ENCODE measurements at regions not wholly inside any gene's neighbourhood (a gene's known extent, or its start where the extent isn't known, plus 50 kb on each side); places are given as distances from the start of the nearest gene placed in this dataset.

- DNase-seq (ENCODE audit: low read depth, low spot score) = no peak
Measured at GRCh38 chr16:85308611-85309540, 196.6 kb upstream of the CIBAR2 start.

DNA sequence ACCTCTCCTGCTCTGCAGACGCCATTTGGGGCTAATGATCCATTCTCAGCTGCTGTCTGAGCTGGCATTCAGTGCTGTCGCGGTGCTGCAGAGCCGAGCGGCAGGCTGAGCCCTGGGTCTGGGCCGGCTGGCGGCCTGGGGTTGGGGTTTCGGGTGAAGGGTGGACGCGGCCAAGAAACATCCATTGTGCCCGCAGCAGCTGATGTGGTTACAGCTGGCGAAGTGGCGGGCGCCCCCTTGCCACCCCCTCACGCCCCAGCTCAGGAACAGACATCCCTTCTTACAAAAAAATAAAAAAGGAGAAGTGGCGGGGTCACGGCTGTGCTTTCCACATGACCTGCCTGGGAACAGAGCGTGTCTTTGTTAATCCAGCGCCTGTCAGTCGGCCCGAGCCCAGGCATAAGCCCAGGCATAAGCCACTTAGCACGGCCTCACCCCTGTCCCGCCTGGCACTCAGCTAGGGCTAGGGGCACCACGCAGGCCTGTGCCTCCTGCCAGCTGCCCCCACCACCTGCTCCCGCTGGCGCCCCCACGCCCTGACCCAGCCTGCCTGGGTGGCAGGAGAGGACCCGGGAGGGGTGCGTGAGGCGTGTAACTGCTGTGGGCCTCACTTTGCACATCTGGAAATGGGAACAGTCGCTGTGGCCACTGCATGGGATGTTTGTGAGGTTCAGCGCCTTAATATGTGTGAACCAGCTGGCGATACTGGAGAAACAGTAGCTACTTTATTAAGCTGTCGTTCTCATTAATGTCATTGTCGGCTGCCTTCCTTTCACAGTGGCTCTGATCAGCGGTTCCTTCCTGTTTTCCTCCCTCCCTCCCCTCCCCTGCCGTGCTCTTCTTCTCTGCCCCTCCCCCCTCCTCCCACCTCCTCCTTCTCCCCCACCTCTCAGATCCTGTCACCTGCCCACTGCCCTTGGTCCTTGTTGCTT, 197.7 kb upstream of the CIBAR2 start:
- no peak for DNase-seq (ENCODE audit: low read depth, low spot score)

GRCh38 chr16:85310868-85311585, 198.8 kb upstream of the CIBAR2 start:
- no peak for DNase-seq (ENCODE audit: low read depth, low spot score)

DNA sequence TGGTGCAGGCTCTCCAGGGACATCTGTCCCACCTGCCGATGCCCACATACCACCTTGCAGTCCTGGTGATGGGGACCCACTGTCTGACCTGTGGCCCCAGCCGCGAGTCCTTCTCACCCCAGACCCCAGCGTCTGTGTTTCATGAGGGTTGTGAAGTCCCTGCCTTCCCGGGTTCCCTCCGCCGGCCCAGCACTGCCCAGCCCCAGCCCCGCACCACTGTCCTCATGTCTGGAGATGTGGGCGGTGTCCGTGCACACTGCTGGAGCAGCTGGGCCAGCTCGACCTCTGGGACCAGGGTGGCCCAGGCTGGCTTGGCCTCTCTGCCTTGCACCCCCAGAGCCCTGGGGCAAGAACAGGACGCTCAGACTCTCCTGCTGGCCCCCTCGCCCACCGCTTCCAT, 199.5 kb upstream of the CIBAR2 start:
- DNase-seq (ENCODE audit: low read depth, low spot score) = no peak

DNA sequence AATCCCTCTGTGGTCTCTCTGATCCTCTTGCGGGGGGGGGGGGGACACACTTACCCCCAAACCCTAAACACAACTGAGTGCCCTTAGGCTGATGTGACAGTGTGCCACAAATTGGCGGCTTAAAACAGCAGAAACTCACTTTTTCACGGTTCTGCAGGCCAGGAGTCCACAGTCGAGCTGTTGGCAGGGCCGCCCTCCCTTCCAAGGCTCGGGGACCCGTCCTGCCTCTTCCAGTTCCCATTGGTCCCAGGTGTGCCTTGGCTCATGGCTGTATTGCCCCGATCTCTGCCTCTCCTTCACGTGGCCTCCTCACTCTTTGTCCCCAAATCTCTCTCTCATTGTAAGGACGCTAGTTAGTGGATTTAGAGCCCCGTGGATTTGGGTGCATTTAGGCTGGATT, 199.9 kb upstream of the CIBAR2 start:
- no peak for DNase-seq (ENCODE audit: low read depth, low spot score)

GRCh38 chr16:85312642-85313525, 200.6 kb upstream of the CIBAR2 start:
- DNase-seq (ENCODE audit: low read depth, low spot score) = no peak

DNA sequence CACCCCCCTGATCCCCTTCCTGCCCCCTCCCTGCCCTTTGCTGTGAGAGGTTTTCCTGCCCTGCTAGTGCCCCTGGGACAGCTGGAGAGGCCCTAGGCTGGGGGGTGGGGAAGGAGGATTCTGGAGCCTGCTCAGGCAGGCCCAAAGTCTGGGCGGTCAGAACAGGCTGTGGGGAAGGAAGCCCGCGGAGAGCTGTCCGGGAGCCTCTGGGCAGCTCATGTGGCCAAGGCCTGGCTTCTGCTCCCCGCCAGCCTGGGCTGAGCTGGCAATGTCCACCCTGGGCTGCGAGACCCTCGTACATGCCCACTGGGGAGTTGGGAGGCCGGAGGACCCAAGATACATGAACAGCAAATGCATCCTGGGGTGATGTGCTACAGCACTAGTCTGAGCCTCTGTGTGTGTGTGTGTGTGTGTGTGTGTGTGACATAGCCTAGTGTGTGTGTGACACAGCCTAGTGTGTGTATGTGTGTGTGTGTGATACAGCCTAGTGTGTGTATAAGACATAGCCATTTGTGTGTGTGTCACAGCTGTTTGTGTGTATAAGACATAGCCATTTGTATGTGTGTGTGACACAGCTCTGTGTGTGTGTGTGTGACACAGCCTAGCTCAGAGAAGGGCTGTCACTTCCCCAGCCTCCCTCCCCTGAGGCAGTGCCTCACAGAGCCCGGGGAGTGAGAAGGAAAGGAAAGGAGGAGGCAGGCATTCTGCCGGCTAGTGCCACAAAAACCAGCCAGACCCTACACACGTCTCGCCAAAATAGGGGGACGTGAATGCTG, 201.4 kb upstream of the CIBAR2 start:
- no peak for DNase-seq (ENCODE audit: low read depth, low spot score)

DNA sequence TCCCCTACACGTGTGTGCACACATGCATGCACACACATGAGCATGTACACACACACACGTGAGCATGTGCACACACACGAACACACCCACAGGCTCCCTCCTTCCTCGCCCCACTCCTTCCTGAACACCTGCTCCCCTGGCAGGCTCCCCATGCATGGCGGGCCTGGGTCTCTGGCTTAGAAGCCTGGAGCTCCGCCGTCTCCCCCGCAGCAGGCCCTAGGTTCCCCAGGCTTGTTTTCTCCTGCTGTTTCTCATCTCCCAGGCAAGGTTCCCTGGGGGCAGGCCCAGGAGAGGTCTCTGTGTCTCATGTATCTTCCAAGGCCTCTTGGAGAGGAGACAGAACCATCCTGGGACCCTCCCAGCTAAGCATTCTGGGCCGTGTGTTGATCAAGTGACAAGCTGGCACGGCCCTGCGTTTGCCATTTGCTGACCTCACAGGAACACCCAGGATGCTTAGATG, 202.3 kb upstream of the CIBAR2 start:
- DNase-seq (ENCODE audit: low read depth, low spot score) = no peak

GRCh38 chr16:85315866-85316265, 203.6 kb upstream of the CIBAR2 start:
- no peak for DNase-seq (ENCODE audit: low read depth, low spot score)

DNA sequence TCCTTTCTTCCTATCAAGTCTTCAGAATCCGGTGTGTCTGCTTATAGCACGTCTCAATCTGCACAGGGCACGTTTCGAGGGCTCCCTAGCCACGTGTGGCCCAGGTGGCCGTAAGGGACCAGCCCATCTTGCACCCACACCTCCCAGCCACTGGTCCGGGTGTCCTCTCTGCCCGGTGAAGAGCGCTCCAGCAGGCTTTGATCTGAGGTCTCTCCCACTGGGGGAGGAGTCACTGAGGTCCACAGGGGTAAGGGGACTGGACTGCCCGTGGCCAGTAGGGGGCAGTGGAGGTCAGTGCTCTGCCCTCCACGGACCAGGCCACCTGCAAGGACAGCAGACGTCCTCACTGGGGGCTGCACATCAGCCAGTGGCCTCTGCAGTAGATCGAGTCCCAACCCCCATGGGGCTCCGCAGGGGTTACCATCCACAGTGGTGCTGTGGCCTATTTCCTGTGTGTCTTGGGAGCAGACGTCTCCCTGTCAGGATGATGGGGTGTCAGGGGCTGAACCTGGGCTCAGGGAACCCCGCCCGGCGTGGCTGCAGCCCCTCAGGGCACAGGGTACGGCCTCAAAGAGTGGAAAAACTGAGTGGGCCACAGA, 204.1 kb upstream of the CIBAR2 start:
- peak; percentile 91 for DNase-seq (ENCODE audit: low read depth, low spot score)

DNA sequence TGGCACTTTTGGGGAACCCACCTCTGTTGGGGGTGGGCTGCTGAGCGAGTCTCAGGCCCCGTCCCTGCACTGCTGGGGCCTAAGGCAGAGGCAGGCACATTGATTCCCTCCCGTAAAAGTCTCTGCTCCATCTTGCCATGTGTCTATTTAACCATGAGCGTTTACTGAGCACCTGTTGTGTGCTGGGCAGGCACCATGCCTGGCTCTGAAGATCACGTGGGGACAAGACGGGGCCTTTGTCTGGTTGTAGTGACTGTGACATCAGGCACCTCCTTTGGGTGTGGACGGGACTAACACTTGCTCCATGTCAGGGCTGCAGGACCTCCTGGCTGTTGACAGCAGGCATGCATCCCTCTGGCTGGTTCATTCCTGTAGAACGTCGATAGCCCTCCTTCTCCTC, 204.7 kb upstream of the CIBAR2 start:
- no peak for DNase-seq (ENCODE audit: low read depth, low spot score)

DNA sequence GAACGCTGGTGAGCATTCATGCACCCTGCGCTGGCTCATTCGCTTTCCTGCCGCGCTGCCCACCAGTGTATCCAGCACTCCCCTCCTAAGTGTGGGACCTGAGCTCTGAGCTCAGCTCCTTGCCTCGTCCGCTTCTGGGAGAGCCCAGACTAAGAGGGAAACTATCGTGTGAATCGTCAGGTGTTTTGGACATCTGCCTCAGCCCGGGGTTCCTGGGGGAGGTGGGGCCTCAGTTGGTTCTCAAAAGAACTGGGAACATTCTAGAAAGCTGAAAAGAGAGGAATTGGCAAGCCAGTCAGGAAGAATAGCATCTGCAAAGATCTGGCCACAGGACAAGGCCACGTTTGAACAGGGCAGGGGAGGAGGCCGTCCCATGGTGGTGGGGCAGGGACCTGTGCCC, 205.4 kb upstream of the CIBAR2 start:
- no peak for DNase-seq (ENCODE audit: low read depth, low spot score)

DNA sequence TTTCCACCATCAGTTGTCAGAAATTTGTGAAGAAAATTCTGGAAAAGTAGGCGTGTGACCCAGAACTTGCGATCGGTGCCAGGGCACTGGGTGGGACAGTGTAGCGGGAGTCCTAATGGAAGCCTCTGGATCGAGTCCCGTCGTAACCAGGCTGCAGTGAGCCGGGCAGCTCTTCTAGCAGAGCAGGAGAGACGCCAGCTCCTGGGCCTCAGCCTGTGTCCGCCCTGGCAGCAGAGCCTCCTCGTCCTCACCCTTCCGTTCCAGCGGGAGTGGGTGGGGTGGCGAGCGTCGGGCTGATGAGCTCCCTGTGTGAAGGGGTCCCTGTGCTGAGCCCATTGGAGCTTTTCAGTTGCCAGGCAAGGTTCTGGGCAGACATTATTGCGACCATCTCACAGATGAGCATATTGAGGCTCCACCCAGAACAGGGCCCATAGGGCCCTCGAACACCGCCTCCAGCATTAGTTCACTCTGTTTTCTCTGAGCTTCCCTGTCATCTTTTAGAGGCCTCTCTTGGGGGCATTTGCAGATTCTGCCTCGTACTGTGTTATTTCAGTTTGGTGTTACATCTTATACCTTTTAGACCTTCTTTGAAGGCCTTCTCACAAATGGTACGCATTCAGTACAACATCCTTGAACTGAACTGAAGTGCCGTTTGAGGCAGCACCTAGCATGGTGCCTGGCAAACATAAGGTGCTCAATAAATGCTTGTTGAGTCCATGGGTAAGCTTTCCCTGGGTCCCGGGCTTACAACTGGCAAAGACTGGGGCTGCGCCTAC, 207.1 kb upstream of the CIBAR2 start:
- no peak for DNase-seq (ENCODE audit: low read depth, low spot score)

- no peak for DNase-seq (ENCODE audit: low read depth, low spot score)
Measured at GRCh38 chr16:85319984-85320440, 207.7 kb upstream of the CIBAR2 start.

DNA sequence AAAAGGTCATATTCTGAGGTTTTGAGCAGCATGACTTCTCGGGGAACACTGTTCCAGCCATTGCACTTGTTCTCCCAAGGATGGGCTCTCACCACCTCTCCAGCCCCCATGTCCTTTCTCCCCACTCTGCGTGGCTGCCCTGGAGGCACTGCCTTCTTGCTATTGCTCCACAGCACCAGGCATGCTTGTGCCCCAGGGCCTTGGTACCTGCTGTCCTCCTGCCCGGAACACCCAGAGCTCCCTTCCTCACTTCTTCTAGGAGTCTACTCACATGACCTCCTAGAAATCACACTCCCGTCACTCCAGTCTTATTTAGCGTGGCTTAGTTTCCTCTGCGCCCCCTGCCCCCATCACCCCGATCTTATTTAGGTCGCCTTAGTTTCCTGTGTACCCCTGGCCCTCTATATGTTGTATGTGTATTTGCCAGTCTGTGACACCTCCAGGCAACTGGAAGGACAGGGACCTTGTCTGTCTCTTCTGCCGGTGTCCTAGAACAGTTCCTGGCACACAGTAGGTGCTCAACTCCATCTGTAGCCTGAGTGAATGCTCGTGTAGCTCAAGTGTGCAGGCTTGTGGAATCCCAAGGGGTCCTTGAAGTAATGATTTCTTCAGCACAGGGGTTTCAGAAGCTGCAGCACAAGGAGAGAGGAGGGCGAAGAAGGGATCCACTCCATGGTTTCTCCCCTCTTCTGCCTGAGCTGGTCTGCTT, 208.6 kb upstream of the CIBAR2 start:
- no peak for DNase-seq (ENCODE audit: low read depth, low spot score)

- DNase-seq (ENCODE audit: low read depth, low spot score) = no peak
Measured at GRCh38 chr16:85321509-85322271, 209.4 kb upstream of the CIBAR2 start.

- no peak for DNase-seq (ENCODE audit: low read depth, low spot score)
Measured at GRCh38 chr16:85323230-85323960, 211.1 kb upstream of the CIBAR2 start.
